Limb (tissue), 2 donors: ENCODE measurements at regions not wholly inside any gene's neighbourhood (a gene's known extent, or its start where the extent isn't known, plus 50 kb on each side); places are given as distances from the start of the nearest gene placed in this dataset.

Source experiments
- DNase-seq, 2 donors: peaks; one replicate each; pipeline ENCODE4 v3.0.0-alpha.2; 2016; ENCODE audit errors: extremely low spot score in 2 of 2

DNA sequence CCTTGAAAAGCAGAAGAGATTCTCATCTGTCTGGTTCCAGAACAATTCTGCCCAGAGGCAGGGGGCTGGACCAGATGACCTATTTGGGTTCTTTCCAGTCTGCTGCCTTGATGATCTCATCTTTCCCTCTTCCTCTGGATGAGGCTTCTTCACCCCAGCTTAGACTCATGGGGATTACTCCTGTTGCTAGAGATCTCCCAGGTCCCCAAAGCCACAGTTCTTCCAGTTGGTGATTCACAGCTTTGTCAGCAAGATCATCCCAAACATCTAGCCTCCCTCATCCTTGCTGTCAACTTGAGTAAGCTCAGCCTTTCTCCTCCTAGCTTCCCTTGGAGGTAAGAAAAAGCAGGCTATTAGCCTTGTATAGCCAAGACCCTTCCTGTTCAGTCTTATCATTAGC, 64.2 kb upstream of the PJA1 start:
- DNase-seq: no peak

DNA sequence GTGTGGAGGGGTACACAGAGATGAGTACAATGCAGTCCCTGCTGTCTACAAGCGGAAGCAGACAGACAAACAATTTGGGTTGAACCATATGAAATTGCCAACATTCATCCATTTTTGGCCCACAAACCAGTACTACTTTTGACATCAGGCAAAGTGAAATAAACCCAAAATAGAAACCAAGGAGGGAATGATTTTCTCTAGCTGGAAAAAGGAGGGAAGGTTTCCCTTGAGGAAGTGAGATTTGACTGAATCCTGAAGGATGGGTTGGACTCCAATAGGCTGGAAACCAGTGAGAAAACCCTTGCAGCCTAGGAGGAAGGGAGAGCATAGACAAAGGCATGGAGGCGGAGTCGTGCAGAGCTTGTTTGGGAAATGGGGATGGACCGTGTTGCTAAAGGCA, 63.5 kb upstream of the PJA1 start:
- no peak for DNase-seq

DNA sequence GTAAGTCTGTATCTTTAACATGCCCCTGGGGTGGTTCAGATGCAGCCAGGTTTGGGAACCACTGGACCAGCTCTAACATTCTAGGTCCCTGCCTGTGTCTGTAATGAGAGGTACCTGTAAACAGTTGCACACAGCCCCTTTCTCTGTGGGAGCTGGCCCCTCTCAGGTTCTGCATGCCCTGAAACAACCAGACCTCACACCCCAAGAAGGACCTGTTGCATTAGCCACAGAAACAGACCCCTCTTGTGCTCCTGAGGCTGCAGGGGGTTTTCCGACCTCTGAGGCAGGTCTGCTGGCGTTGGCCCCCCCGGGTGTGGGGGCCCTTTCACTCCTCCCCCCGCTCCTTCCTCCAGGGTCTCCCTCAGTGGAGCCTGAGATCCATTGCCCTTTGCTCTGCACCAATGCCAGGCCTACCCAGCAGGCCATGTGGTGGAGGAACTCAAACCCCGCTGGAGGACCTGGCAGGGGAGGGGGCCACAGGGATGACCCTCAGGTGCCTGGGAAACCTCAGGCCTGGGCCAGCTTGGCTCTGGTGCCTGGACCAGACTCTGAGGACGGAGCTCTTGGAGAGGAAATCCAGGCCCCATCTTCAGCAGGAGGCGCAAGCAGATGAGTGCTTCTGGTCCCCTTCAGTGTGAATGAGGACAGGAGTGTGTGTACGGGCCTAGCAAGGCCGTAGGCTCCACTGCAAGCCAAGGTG, 61.4 kb upstream of the PJA1 start:
- no peak for DNase-seq

DNA sequence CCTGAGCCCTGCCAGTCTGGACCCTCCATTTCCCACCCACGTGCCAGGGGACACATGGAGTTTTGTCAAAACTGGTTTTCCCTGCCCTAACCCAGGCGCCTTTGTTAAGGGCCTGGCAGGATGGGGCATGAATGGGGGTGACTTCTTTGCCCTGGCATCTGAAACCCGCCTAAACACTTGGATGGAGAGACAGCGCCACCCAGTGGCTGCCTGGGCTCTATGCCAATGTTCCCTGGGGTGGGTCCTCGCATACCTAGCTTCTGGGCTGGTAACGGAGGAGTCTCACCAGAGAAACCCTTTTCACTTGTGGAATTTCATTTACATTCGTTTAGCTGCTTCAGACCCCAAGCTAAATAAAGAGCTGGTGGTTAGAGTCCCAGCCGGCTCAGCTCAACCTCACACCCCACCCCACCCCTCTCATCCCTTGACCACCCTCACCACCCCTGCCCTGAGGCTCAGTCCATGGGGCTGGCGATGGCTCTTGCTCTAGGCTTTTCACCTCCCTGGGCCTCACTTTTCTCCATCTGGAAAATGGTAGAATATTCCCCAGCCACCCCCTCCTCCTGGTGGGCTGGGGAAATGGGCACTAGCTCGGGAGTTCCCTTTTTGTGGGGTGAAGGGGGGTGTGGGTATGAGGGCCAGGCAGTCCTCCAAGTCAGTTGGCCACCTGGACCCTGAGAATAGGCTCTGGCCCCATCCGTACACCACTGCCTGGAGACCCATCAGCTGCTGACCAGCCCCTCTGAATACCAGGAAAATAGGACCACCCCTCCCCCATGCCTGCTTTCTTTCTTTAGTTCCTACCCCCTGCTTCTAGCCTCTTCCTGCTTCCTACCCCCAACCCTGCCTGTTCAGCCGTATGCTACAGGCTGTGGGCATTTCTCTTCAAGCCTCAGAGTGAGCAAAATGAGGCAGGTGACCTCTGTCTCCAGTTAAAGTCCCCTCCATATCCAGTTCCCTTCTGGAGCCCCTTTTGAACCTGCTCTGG, 57.1 kb upstream of the PJA1 start:
- peak; percentile 51 to 86 for DNase-seq

DNA sequence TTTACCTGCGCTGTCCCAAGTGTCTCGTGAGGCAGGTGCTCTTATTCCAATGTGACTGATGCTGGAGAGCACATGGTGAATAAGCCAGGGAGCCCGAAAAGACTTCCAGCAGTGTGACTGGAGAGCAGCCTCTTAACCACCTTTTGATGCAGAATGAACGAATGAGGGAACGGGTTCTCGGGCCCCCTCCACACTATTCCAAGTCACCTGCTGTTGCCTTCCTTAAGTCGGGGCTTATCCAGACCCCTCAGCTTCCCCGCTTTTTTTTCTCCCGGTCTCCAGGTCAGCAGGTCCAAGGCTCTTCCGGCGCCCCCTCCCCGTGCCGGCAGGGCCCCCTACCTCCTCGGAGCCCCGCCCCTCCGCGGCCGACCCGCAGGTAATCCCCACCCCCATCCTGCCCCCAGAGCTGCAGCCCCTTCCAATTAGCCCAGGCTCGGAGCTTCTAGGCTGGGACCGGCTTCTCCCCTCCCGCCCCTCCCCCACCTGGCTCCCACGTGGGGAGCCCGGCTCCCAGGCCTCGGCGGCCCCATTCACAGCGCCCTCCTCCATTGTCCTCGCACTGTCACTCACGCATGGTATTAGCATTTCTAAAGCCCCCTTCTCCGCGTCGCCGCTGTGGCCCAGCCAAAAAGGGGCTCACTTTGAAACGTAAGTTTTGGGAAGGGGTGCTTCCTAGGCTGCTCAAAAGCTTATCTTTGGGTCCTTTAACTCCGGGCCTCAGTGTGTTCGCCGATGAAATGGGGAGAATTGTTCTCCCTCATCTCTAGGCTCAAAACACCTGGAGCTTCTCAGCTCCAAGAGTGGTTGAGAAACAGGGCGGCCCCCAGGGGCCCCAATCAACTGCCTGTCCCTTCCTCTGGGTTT, 56.2 kb upstream of the PJA1 start:
- no peak for DNase-seq

DNA sequence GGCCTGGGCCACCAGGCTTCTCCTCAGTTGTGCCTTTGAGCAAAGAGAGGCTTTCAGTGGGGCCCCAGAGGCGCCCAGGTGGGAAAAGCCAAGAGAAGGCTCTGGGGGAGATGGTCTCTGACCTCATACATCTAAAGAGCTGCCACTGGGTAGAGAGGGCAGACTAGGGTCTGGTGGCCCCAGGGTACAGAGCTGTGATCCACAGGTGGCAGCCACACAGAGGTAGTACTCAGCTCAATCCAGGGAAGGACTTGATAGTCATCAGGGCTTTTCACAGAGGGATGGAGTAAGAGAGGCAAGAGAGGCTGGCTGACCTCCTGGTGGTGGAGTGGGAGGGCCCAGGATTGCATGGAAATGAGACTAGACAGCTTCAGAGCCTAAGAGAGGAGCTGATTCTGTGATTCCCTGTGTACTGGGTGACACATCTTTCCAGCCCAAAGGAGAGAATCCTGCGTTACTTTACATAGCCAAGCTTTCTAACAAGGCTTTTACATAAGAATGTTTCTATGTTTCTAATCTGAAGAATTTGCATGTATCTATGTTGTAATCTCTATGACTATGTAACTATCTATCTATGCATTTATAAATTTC, 53.2 kb upstream of the PJA1 start:
- DNase-seq: no peak

DNA sequence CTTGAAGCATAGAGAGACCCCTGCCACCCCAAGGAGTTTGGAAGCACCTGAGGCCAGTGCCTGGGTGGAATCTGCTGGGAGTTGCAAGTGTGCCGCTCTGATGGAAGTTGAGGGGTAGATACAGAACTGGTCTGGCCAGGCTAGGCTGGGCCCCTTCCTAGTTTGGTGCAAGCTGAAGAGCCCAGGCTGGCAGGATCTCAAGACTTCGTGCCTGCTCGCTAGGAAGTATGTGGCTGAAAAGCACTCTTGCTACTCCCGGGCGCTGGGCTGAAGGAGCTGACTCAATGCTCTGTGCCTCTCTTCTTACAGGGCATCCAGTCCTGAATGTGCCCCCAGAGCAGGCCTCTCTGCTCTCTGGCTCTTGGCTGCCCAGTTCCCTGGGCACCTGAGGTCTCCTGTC, 51.7 kb upstream of the PJA1 start:
- no peak for DNase-seq

DNA sequence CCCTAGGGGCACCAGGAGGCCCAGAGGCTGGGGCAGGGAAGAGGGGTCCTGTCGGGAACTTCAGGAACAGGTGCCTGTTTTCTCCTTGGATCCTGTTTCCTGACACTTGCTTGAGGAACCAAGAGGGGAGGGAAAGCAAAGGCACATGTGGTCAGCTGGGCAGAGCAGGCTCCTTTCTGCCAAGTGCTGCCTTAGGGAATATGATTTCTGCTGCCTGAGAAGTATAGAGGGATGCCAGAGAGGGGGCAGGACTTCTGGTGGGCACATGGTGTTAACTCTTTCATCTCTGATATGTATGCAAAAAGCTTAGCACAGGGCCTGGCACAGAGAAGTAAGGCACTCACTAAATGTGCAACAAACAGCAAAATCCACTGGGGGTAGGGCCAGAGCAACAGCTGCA, 51.2 kb upstream of the PJA1 start:
- no peak for DNase-seq

DNA sequence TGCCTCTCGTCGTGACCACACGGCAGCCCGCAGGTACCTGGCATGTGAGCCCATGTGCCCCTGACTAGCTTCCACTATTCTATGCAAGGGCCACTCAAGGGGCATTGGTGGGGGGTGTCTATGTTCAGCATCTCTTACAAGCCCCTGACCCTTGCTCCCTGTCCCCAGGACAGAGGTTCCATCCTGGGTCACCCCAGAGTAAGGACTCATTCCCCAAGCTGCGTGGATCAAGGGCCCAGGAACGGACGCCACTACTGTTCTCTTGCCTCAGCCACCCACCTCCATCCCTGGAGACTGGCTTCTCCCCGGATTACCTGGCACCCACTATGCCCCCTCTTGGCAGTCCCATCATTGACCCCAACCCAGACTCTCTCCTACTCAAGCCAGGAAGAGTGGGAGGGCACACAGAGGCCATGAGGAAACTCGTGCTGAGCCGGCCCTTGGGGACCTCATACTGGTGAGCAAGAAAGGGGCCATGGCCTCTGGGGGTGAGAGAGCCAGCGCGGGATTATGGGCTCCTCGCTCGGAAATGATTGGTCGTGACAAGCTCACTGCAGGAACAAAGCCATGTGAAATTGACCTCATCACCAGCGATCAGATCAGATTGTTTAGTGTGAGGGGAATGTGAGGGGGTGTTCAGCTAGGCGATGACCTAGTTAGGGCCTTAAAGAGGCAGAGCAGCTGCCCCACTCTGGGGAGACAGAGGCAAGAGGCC, 50.1 kb upstream of the PJA1 start:
- DNase-seq: no peak
